Smooth muscle cell of the brain vasculature (primary cell): ENCODE measurements at regions not wholly inside any gene's neighbourhood (a gene's known extent, or its start where the extent isn't known, plus 50 kb on each side); places are given as distances from the start of the nearest gene placed in this dataset.
"Not testable (repeated sequence)": the region's sequence is repeated elsewhere in the genome, so short reads cannot be mapped to it uniquely, and the experiment has no call there.

Experiments used
- DNase-seq: peaks from one replicate; pipeline ENCODE4 v3.0.0-alpha.2; 2012; ENCODE audit warnings: low read depth, low spot score

DNA sequence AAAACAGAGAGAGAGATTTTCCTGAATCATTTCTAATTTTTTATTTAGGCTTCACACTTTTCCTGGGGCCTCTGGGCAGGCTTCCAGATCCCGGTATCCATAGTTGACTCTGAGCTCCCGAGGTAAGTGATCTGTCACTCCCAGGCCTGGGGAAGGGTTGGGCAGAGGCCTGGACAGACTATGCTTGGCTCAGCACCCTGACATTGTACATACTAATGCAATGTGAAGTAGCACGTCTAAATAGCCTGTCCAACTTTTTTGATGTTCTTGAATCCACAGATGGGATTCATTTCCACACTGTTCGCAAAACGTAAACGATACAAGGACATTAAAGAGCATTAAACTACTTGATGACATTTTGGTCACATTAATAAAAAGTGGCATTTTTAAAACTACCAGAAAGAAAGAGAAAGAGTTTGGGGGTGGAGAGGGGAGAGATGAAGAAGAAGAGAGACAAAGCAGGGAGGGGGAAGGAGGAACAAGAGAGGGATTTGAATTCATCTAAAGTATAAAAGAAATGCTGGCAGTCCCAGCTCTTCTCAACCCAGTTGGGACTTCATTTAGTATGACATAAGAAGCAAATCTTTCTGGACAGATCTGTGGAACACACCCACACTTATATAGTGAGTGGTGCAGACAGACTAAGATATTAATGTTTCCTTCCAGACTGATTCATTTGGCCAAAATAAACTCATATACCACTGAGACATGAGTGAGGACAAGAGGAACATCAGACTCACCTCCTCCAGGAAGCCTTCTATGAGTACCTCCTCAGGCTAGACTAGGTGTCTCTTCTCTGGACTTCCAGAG is 514.2 kb downstream of the SOX6 start:
- DNase-seq, result no peak

DNA sequence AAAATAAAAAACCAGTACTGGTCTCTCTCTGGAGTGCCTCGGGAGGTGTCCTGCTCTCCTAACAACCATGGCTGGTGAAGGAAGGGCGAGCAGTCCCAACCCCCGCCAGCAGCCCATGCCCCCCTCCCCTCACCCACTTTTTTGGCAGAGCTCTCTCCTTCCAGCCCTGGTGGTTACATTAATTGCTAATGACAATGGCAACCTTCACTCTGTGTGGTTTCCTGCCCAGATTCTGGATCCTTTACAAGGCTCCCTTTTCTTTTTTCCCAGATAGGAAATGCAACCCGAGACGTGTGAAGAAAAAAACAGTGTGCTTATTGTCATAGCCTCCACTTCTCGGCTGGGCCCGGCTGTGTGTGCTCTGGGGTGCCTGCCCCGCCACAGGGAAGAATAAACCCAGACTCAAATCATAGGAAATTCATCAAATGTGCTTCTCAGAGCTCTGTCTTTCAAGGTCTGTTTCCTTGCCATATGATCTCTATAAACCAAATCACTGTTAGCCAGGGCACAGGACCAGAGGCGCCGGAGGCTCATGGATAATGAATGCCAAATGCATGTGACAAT is 513.0 kb downstream of the SOX6 start:
- DNase-seq, result no peak

GRCh38 chr11:15845261-15845660 is 511.1 kb downstream of the SOX6 start:
- DNase-seq, result no peak

- no peak for DNase-seq
Observed at GRCh38 chr11:15848631-15849168, 507.6 kb downstream of the SOX6 start.

GRCh38 chr11:15849257-15849656 is 507.1 kb downstream of the SOX6 start:
- DNase-seq, result no peak

DNA sequence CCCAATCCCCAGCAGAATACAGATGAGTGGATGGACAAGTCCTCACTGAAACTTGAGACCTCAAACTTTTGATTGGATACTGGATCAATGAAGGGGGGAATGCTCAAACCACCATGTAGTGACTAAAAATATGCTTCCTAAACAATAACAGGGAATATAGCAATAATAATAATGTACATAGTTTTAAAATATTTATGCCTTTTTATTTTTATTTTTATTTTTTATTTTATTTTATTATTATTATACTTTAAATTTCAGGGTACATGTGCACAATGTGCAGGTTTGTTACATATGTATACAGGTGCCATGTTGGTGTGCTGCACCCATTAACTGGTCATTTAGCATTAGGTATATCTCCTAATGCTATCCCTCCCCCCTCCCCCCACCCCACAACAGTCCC is 506.0 kb downstream of the SOX6 start:
- DNase-seq, result not testable (repeated sequence)

DNA sequence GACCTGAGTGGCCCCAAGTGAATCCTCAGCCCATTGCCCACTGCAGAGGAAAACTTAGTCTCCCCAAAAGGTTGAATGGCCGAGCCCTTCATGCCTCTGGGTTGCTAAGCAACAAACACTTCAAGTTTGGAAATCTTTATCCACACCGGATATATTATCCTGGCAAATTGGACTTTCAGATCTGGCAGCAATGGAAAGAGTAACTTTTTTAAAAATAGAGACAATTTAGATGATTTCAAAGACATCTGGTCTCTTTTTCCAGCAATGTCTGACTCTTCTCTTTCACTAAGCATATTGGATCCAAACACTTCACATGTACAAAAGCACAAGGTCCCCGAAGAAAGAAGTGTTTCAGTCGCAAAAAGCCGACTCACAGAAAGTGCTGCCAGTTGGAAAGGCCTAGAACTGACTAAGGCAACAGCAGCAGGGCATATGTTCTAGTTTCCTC is 505.3 kb downstream of the SOX6 start:
- DNase-seq, result no peak

DNA sequence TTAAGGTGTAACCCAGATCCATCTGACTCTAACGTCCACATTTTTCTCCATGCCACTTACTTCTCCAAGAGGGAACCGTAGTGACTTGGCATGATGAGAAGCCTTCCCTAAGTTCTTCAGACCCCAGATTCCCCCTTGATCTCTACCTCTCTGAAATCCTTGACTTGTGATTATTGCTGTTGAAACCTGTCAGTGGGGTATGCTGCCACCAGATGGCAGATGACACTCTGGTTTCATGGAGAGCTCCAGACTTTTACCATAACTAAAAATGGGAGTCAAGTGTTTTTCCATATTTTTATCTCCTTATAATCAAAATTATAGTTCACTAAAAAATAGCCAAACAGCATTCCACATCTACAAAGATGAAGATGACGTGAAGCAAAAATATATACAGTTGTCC is 504.2 kb downstream of the SOX6 start:
- DNase-seq, result no peak

DNA sequence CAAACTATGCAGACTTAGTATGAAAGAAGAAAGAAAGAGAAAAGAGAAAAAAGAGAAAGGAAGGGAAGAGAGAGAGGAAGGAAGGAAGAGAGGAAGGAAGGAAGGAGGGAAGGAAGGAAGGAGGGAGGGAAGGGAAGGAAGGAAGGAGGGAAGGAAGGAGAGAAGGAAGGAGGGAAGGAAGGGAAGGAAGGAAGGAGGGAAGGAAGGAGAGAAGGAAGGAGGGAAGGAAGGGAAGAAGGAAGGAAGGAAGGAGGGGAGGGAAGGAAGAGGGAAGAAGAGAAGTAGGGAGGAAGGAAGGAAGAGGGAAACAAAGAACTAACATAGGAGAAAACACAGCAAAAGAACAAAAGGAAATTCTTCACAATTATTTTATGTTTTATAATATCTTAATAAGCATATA is 502.1 kb downstream of the SOX6 start:
- DNase-seq, result no peak

GRCh38 chr11:15858881-15859280 is 497.5 kb downstream of the SOX6 start:
- no peak for DNase-seq

DNA sequence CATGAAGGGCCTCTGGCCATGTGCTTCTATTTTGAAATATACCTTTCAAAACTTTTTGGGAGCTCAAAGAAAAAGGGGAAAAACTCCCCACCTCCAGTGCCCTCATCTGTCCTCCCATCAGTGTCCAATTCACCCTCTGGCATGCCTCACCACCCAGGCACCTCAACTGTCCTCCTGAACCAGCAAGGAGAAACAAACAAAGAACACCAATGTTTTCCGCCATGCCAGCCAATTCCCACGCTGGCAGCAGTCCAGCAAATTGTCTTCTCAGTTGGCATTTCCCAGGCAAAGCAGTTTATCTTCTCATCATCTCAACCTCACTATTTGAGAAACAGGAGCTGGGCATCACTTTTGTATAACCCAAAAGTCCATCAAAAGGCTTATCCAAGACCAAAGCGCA is 496.9 kb downstream of the SOX6 start:
- no peak for DNase-seq

- no peak for DNase-seq
Observed at GRCh38 chr11:15861256-15861655, 495.1 kb downstream of the SOX6 start.

DNA sequence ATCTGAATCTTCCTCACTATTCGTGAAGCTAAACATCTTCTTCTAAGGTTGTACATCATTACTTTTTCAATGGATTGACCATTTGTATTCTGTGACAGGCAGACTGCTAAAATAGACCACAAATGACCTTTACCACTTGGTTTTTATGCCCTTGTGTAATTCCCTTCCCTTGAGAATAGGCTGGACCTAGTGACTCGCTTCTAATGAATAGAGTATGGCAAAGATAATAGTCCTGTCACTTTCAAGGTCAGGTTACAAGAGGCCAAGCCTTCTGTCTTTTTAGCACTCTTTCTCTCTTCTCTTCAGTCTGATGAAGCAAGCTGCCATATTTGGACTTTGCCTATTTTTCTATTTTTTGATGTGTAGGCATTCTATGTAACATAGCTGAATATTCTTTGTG is 492.9 kb downstream of the SOX6 start:
- no peak for DNase-seq

DNA sequence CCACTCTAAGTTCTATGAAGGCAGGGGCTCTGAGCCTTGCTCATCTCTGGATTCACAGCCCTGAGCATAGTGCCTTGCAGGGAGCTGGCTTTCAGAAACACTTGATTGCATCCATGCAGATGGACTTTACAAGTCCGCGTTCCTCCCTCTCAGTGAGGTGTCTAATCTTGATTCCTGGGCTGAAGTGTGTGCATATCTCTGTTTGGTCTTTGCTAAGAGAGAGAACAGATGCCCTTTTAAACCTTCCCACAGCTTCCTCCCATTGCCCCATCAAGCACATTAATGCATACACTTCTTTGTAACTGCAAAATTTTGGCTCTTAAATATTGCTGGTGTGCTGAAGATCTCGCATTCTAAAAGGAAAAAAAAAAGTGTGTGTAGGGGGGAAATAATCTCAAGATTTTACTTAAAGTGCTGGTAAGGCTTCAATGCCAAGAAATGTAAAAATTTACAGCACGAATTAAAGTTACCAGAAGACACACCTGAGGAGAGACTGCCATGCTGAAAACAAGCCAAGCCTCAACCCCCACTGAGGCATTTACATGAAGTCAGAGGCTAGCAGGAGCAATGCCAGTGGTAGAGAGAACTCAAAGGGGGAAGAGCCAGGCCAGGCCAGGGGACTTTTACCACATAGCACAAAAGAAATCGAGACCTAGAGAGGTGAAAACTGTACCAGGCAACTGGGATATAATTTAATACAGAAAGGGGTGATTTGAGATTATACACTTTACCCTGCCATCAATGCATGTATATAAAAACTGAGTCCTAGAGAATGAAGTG is 492.1 kb downstream of the SOX6 start:
- DNase-seq, result no peak

DNA sequence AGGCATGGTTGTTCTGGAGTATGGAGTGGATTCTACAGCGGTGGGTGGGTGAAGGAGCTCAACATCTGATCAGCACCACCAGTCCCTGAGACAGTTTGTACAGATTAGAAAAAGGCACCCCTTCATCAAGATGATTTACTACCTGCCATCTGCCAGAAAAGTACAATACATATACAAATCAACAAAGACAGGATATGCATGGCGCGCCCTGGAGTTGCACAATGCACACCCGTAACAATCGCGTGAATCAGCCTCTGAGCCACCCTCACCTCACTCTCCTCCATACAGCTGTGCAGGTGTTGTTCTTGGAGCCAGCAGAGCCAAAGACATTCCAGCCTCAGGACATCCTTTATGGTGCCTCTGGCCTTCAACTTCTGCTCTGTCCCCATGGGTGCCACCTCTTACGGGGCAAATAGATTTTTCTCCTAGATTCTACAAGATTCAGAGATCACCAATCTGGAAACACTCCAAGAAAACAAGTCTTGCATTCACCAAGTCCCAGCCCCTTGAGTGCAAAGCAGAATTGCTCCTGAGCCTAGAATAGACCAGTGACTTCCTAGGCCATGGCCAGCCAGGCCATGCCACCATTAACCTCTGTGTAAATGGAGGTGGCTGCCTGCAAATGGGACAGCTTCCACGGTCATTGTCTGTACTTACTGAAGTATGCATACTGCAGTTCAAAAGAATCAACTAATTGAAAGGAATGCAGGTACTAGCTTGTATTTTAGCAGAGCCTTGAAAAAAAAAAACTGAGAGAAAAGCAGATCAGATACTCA is 490.9 kb downstream of the SOX6 start:
- DNase-seq, result no peak

DNA sequence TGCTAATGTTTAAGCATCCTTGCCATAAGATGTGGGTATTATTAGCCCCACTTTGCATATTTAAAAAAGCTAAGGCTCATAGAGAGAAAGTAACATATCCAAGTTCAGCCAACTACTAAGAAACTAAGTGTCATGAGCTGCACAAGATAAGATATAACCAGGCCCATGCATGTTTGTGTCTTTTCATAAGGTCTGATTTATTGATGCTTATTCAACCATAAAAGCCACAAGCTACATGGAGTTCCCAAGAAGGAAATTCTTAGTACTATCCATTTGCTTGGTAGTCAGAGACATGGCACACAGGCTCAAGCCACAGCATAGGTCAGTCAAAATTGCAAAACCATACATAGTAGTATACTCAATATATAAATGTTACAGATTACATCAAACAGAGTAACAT is 488.5 kb downstream of the SOX6 start:
- no peak for DNase-seq

GRCh38 chr11:15870911-15871310 is 485.4 kb downstream of the SOX6 start:
- no peak for DNase-seq

DNA sequence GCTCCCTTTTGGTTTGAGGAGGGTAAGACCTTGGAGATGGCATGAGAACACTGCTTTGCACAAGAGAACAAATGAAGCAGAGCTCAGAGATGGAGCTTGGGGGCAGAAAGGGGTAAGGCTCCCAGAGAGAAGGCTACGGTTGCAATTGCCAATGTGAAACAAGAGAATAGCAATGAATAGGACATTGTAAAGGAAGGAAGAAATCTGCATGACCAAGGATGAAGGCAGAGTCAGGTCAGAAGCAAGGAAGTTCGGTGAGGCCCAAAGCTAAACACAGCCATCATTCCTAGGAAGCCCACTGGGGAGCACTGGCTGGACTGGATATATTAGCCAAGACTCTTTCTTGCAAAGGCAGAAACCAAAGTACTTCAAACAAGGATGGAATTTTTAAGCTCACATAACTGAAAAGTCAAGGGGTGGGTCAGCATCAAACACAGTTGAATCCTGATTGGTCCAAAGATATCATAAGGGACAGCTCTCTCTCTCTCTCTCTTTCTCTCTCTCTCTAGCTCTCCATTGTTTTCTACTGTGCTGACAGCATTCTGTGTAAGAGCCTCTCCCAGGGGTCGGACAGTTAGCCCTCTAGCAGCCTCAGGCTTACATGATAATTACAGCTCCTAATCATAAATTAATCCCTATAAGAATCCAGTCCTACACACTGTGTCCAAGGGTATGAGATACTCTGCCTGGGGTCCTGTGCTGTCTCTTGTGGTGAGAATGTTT is 484.3 kb downstream of the SOX6 start:
- no peak for DNase-seq

DNA sequence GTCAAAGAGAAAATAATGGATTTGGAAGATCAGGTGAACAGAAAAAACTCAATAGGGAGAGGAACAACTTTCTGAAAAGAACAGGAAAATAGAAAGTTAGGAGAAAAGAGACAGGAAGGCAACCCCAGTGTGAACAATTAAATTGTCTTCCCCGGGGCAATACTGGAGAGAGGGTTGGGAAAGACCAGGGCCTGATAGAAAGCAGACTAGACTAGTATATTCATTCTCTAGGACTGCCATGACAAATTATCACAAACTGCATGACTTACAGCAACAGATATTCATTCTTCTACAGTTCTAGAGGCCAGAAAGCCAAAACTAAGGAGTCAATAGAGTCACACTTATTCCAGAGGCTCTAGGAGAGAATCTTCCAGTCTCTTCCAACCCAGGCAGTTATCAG is 482.8 kb downstream of the SOX6 start:
- DNase-seq, result no peak

GRCh38 chr11:15874704-15875103 is 481.6 kb downstream of the SOX6 start:
- no peak for DNase-seq

DNA sequence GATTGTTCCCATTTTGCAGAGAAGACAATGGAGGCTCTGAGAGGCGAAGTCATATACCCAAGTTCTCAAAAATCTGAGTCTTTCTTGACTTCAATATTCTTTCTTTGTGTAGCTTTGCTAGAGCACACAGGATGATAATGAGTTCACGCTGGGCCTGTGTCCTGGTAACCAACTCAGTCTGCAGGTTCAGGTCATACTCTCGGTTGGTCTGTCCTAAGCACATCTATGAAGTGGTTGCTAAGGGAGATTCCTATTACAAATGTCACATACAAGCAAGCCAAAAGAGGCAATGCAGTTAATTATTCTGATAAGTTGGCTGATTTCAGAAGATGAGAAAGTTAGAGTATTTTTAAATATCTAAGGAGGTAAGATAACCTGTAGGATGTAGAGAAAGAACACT is 481.0 kb downstream of the SOX6 start:
- no peak for DNase-seq
